B cell (primary cell): ENCODE measurements at regions not wholly inside any gene's neighbourhood (a gene's known extent, or its start where the extent isn't known, plus 50 kb on each side); places are given as distances from the start of the nearest gene placed in this dataset. TPM values are rescaled to one million over a fixed set of nuclear protein-coding genes. Genes with fewer than 3 reads are reported as not detected.
"Not testable (repeated sequence)": the region's sequence is repeated elsewhere in the genome, so short reads cannot be mapped to it uniquely, and the experiment has no call there.

Source experiments
- ATAC-seq: fragments of 200-7000 bp; cut with Tn5 transposase; one replicate; pipeline ENCODE4 v1.10.0; 2021; ENCODE audit warnings: low read depth, mild to moderate bottlenecking, moderate number of reproducible peaks, moderate library complexity
- CTCF ChIA-PET: fragments of 350-600 bp; sonication (Branson Sonifier 250); formaldehyde crosslinking; loops from one replicate; lab custom pipeline; 2021; ENCODE audit warnings: antibody characterized with exemption, inconsistent platforms; lab: Charles Lee
- POLR2A ChIA-PET: fragments of 350-600 bp; sonication (Branson Sonifier 250); formaldehyde crosslinking; loops from one replicate; lab custom pipeline; 2021; ENCODE audit warnings: antibody characterized with exemption; lab: Charles Lee
- DNase-seq: peaks from one replicate; pipeline ENCODE4 v3.0.0; 2013
- H2AFZ ChIP-seq: 2 replicates; pipeline ENCODE4 v1.6.1; 2012; ENCODE audit warnings: mild to moderate bottlenecking, low read depth, low read length; ENCODE audit not compliant: insufficient read depth, poor library complexity, severe bottlenecking
- H3K27ac ChIP-seq, 2 donors: 1 replicate in 1 of 2; 2 replicates in 1 of 2; pipeline ENCODE4 v1.5.1; 2012 to 2013; ENCODE audit warnings: low read length in 2 of 2, mild to moderate bottlenecking in 2 of 2, moderate library complexity in 1 of 2
- H3K27me3 ChIP-seq, 4 experiments: fragments of 200-600 bp in 1 of 4; sonication (generic) in 1 of 4; replicated peaks in 1 of 4; 1 replicate in 2 of 4; 2 replicates in 2 of 4; pipeline versions ENCODE4 v1.6.1 to v1.7.0; 2013 to 2016; ENCODE audit warnings: low read length in 3 of 4, mild to moderate bottlenecking in 2 of 4, mixed read lengths in 1 of 4, moderate library complexity in 1 of 4; ENCODE audit not compliant: insufficient read depth in 4 of 4, control insufficient read depth in 3 of 4; ENCODE audit errors: control extremely low read depth in 1 of 4
- H3K36me3 ChIP-seq, 2 experiments: replicated peaks in 1 of 2; 1 replicate in 1 of 2; 2 replicates in 1 of 2; pipeline versions ENCODE4 v1.6.1 to v1.7.1; 2013; ENCODE audit warnings: low read length in 1 of 2; ENCODE audit not compliant: insufficient read depth in 2 of 2, control insufficient read depth in 1 of 2; ENCODE audit errors: control extremely low read depth in 1 of 2, extremely low read depth in 1 of 2
- H3K4me1 ChIP-seq, 2 donors: fragments of 200-600 bp in 1 of 2; sonication (generic) in 1 of 2; 1 replicate in 1 of 2; 2 replicates in 1 of 2; pipeline versions ENCODE4 v1.5.1 to v1.6.1; 2013 to 2017; ENCODE audit warnings: low read length in 2 of 2; ENCODE audit not compliant: control insufficient read depth in 2 of 2, insufficient read depth in 2 of 2
- H3K4me2 ChIP-seq: replicated peaks from 2 replicates; pipeline ENCODE3; 2012; ENCODE audit warnings: mild to moderate bottlenecking, low read depth, low read length; ENCODE audit not compliant: poor library complexity, severe bottlenecking
- H3K4me3 ChIP-seq, 5 experiments: fragments of 200-600 bp in 1 of 5; sonication (generic) in 1 of 5; 1 replicate in 3 of 5; 2 replicates in 2 of 5; pipeline versions ENCODE4 v1.5.1 to v1.7.0; 2011 to 2016; ENCODE audit warnings: low read length in 4 of 5, mild to moderate bottlenecking in 4 of 5, low read depth in 2 of 5, control low read depth in 1 of 5, moderate library complexity in 1 of 5; ENCODE audit not compliant: insufficient read depth in 1 of 5; ENCODE audit errors: control extremely low read depth in 1 of 5, extremely low read depth in 1 of 5
- H3K79me2 ChIP-seq: fragments of 200-600 bp; sonication (generic); one replicate; pipeline ENCODE4 v1.6.0; 2016; ENCODE audit warnings: low read length; ENCODE audit not compliant: control insufficient read depth, insufficient read depth
- H3K9ac ChIP-seq: fragments of 200-600 bp; sonication (generic); 2 replicates; pipeline ENCODE4 v1.6.1; 2017; ENCODE audit warnings: mild to moderate bottlenecking, low read length, moderate library complexity
- H3K9me3 ChIP-seq, 3 donors: one replicate each; pipeline versions ENCODE4 v1.6.1 to v1.7.1; 2013; ENCODE audit warnings: low read length in 2 of 3; ENCODE audit not compliant: control insufficient read depth in 2 of 3, insufficient read depth in 1 of 3; ENCODE audit errors: control extremely low read depth in 1 of 3
- H4K20me1 ChIP-seq: 2 replicates; pipeline ENCODE4 v1.6.0; 2012; ENCODE audit warnings: mild to moderate bottlenecking, low read length; ENCODE audit not compliant: insufficient read depth, control insufficient read depth, poor library complexity, severe bottlenecking
- H3K27ac Mint-ChIP-seq: one replicate; pipeline ENCODE4 v1.8.0; 2021; ENCODE audit warnings: mixed read lengths
- H3K27me3 Mint-ChIP-seq: one replicate; pipeline ENCODE4 v1.8.0; 2021; ENCODE audit warnings: mixed read lengths
- H3K4me1 Mint-ChIP-seq: one replicate; pipeline ENCODE4 v1.8.0; 2021; ENCODE audit warnings: mixed read lengths
- H3K4me3 Mint-ChIP-seq: one replicate; pipeline ENCODE4 v1.8.0; 2021; ENCODE audit warnings: mixed read lengths
- H3K9me3 Mint-ChIP-seq: one replicate; pipeline ENCODE4 v1.8.0; 2022; ENCODE audit warnings: mixed read lengths; ENCODE audit not compliant: insufficient read depth
- WGBS: methylation state at CpG from one replicate; pipeline ENCODE4 v1.1.5; 2013; ENCODE audit warnings: missing lambda C conversion rate; ENCODE audit not compliant: insufficient coverage; 5-methylcytosine and 5-hydroxymethylcytosine counted together
- intact Hi-C: fragments of 100-400 bp; cut with micrococcal nuclease; formaldehyde crosslinking; loops from one replicate; pipeline ENCODE4 v1.10.0; 2022
- small RNA-seq: library from RNA; depleted of rRNA; stranded (forward); fragments of <200 nt; gene quantifications from one replicate; pipeline ENCODE3, GENCODE V24; 2012; ENCODE audit warnings: low replicate concordance, low read depth; ENCODE audit not compliant: insufficient read length

- H3K4me1 ChIP-seq, H3K36me3 ChIP-seq, CTCF ChIA-PET, H3K27ac ChIP-seq, DNase-seq, H3K27ac Mint-ChIP-seq, H2AFZ ChIP-seq, POLR2A ChIA-PET, H3K27me3 ChIP-seq, H3K4me2 ChIP-seq, H3K4me3 Mint-ChIP-seq, H3K9me3 Mint-ChIP-seq, H3K4me1 Mint-ChIP-seq, ATAC-seq, H3K9ac ChIP-seq, H3K9me3 ChIP-seq, H4K20me1 ChIP-seq, H3K4me3 ChIP-seq, H3K79me2 ChIP-seq: not testable (repeated sequence)
- H3K27me3 Mint-ChIP-seq = peaks cover 17% of the 10 kb centered on the region
- 58% methylated on average over 7 of the region's 13 CpGs for WGBS
- intact Hi-C loops = loop anchor here (10.0 kb wide), 1 partner anchor 295 kb away; no protein-coding TSS in a partner anchor
Measured at GRCh38 chr12:8399496-8400034, 56.2 kb upstream of the CLEC6A start.

DNA sequence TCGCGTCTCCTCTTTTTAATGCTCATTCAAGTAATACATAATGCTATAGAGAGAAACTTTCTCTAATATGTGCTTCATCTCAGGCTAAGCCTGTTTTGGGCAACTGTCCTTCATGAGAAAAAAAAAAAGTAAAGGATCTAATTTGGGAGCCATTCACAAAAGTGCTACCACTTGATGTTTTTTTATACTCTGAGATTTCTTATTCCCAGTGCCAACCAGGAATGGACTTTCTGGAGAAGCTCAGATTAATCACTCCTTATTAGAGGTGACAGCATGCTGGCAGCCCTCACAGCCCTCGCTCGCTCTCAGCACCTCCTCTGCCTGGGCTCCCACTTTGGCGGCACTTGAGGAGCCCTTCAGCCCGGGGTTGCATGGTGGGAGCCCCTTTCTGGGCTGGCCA is 51.9 kb upstream of the CLEC6A start:
- H3K4me3 ChIP-seq, H3K4me1 ChIP-seq, H3K4me3 Mint-ChIP-seq, H3K27me3 ChIP-seq, H3K79me2 ChIP-seq, intact Hi-C loops, H2AFZ ChIP-seq, H3K4me1 Mint-ChIP-seq, H3K9ac ChIP-seq, H3K27ac Mint-ChIP-seq, CTCF ChIA-PET, ATAC-seq, H4K20me1 ChIP-seq, H3K36me3 ChIP-seq, DNase-seq, H3K27ac ChIP-seq, H3K4me2 ChIP-seq, H3K9me3 ChIP-seq, H3K27me3 Mint-ChIP-seq, H3K9me3 Mint-ChIP-seq, POLR2A ChIA-PET: not testable (repeated sequence)
- 94% methylated on average over 4 of the region's 6 CpGs for whole genome bisulfite sequencing

DNA sequence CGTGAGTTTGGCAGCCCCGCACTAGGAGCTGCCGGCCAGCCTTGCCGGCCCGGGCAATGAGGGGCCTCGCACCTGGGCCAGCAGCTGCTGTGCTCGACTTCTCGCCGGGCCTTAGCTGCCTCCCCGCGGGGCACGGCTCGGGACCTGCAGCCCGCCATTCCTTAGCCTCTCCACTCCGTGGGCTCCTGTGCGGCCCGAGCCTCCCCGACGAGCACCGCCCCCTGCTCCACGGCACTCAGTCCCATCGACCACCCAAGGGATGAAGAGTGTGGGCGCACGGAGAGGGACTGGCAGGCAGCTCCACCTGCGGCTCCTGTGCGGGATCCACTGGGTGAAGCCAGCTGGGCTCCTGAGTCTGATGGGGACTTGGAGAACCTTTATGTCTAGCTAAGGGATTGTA is 51.4 kb upstream of the CLEC6A start:
- H2AFZ ChIP-seq, H3K27me3 Mint-ChIP-seq, CTCF ChIA-PET, intact Hi-C loops, H3K9ac ChIP-seq, H3K4me2 ChIP-seq, H3K9me3 ChIP-seq, H3K79me2 ChIP-seq, H3K27ac ChIP-seq, ATAC-seq, H3K27me3 ChIP-seq, H3K4me3 ChIP-seq, DNase-seq, H3K4me3 Mint-ChIP-seq, H3K9me3 Mint-ChIP-seq, H3K4me1 ChIP-seq, H3K4me1 Mint-ChIP-seq, H3K27ac Mint-ChIP-seq, H3K36me3 ChIP-seq, POLR2A ChIA-PET, H4K20me1 ChIP-seq: not testable (repeated sequence)
- 93% methylated on average over 26 of the region's 26 CpGs for WGBS

Small RNAs in the stretch of these regions (small RNA-seq; reads per million reads assigned to genes)
- gene AC092745.3 = not detected
